Peyer's patch (tissue), 4 donors: ENCODE measurements at regions not wholly inside any gene's neighbourhood (a gene's known extent, or its start where the extent isn't known, plus 50 kb on each side); places are given as distances from the start of the nearest gene placed in this dataset.

Experiments used
- CTCF ChIP-seq, 6 experiments: fragments of 450-650 bp in 4 of 6; fragments of 200-600 bp in 2 of 6; sonication (generic) in 1 of 6; IDR thresholded peaks; one replicate each; pipeline ENCODE4 v1.5.1; 2017 to 2019; ENCODE audit warnings: antibody characterized with exemption in 6 of 6, mild to moderate bottlenecking in 3 of 6, moderate library complexity in 1 of 6
- POLR2A ChIP-seq, 2 donors: fragments of 450-650 bp; IDR thresholded peaks; one replicate each; pipeline ENCODE4 v1.5.1; 2017; ENCODE audit warnings: antibody characterized with exemption in 2 of 2, mild to moderate bottlenecking in 2 of 2, moderate library complexity in 2 of 2

DNA sequence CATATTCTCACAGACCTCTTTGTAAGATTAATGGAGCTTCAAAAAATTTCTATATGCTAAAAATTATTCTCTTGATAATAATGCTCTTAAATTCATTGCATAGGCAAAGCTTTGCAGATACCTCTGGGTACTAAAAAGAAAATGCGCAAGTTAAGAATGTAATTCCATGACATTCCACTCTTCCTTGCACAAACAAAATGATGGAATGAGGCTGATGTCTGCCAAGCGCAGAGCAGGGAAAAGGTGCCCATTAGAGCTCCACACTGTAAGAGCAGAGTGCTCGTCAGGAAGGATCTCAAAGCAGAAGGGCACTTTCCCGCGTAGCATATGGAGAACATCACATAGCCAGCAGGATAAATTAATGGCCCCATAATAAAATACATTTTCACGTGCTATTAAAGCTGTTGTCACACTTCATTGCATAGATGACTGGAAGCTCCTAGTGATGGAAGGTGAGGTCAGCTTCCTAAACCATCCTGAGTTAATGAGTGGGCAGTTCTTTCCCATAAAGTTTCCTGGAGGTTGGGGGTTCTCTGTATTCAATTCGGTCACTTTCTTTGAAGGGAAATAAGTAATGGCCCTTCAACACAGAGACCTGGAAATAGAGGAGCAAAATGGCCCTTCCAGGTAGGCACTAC is 1058.9 kb downstream of the GALC start:
- TF ChIP-seq CTCF (IDR thresholded peaks at IDR 0.05) = no peak
- TF ChIP-seq POLR2A (IDR thresholded peaks at IDR 0.05) = no peak
